Epithelial cell of esophagus (primary cell): ENCODE measurements at regions not wholly inside any gene's neighbourhood (a gene's known extent, or its start where the extent isn't known, plus 50 kb on each side); places are given as distances from the start of the nearest gene placed in this dataset.
"Not testable (repeated sequence)": the region's sequence is repeated elsewhere in the genome, so short reads cannot be mapped to it uniquely, and the experiment has no call there.

ENCODE experiments used
- DNase-seq: peaks from one replicate; pipeline ENCODE4 v3.0.0; 2010; ENCODE audit warnings: low read depth
- H3K4me3 ChIP-seq: 2 replicates; pipeline ENCODE4 v1.5.1; 2011; ENCODE audit warnings: mild to moderate bottlenecking, low read length, control low read depth
- TF ChIP-seq, protein P1 (sequence below): IDR thresholded peaks from 2 replicates; pipeline ENCODE4 v1.5.1; 2011; ENCODE audit warnings: low read depth, mild to moderate bottlenecking, low read length, control low read depth, inconsistent platforms; ENCODE audit not compliant: insufficient read depth; ENCODE audit errors: missing control alignments

- peak; percentile 94 for DNase-seq
- H3K4me3 ChIP-seq, result peak overlapping the region; percentile 64
Measured at GRCh38 chr20:26009402-26010223, 313.0 kb upstream of the ZNF337 start.

- DNase-seq, H3K4me3 ChIP-seq: not testable (repeated sequence)
Measured at GRCh38 chr20:26008026-26008425, 311.4 kb upstream of the ZNF337 start.

DNA sequence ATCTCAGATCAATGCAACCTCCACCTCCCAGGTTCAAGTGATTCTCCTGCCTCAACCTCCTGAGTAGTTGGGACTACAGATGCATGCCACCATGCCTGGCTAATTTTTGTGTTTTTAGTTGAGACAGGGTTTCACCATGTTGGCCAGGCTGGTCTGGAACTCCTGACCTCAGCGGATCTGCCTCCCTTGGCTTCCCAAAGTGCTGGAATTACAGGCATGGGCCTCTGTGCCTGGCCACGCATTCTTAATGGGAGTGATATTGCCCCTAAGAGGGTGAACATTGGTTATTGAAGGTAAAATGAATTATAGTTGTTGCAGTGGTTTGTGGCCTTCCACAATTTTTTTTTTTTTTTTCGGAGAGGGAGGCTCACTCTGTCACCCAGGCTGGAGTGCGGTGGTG lies 309.5 kb upstream of the ZNF337 start:
- H3K4me3 ChIP-seq, DNase-seq: not testable (repeated sequence)

DNA sequence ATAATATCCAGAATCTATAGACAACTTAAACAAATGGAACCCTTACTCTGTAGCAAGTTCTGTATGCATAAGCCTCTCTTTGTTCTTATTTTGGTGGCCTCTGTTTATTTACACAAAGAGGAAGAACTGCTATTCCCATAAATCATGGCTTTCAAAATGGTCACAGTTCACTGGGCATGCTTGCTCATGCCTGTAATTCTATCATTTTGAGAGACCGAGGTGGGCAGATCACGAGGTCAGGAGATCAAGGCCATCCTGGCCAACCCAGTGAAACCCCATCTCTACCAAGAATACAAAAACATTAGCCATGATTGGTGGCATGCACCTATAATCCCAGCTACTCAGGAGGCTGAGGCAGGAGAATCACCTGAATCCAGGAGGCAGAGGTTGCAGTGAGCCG lies 307.3 kb upstream of the ZNF337 start:
- DNase-seq, result not testable (repeated sequence)

GRCh38 chr20:25997367-25998038 lies 300.9 kb upstream of the ZNF337 start:
- not testable (repeated sequence) for H3K4me3 ChIP-seq, DNase-seq

More for the DNA sequence above, 307.3 kb upstream of the ZNF337 start:
- not testable (repeated sequence) for H3K4me3 ChIP-seq

- TF ChIP-seq, protein P1, sequence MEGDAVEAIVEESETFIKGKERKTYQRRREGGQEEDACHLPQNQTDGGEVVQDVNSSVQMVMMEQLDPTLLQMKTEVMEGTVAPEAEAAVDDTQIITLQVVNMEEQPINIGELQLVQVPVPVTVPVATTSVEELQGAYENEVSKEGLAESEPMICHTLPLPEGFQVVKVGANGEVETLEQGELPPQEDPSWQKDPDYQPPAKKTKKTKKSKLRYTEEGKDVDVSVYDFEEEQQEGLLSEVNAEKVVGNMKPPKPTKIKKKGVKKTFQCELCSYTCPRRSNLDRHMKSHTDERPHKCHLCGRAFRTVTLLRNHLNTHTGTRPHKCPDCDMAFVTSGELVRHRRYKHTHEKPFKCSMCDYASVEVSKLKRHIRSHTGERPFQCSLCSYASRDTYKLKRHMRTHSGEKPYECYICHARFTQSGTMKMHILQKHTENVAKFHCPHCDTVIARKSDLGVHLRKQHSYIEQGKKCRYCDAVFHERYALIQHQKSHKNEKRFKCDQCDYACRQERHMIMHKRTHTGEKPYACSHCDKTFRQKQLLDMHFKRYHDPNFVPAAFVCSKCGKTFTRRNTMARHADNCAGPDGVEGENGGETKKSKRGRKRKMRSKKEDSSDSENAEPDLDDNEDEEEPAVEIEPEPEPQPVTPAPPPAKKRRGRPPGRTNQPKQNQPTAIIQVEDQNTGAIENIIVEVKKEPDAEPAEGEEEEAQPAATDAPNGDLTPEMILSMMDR, result no peak
- DNase-seq, result no peak
- H3K4me3 ChIP-seq, result no peak overlapping the region
Measured at GRCh38 chr20:25992146-25992545, 295.5 kb upstream of the ZNF337 start.

DNA sequence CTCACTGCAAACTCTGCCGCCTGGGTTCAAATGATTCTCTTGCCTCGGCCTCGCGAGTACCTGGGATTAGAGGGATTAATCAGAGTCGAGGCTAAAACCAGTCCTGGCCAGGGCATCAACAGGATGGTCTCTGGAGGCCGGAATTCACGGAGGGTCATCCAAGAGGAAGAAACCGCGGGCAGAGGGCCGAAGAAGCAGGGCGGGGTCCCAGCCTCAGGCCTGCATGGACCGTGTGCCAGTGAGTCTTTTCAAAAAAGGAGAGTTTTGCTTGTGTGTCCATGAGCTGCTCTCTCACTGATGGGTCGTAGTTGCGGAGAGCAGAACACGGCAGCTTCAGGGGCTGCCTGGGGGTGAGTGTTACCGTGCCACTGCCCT lies 295.1 kb upstream of the ZNF337 start:
- TF ChIP-seq, protein P1, result no peak
- no peak for DNase-seq
- H3K4me3 ChIP-seq, result no peak overlapping the region

- DNase-seq, result no peak
- TF ChIP-seq, protein P1, result no peak
- no peak overlapping the region for H3K4me3 ChIP-seq
Measured at GRCh38 chr20:25991051-25991755, 294.6 kb upstream of the ZNF337 start.

GRCh38 chr20:25989686-25990085 lies 293.0 kb upstream of the ZNF337 start:
- not testable (repeated sequence) for DNase-seq, H3K4me3 ChIP-seq

DNA sequence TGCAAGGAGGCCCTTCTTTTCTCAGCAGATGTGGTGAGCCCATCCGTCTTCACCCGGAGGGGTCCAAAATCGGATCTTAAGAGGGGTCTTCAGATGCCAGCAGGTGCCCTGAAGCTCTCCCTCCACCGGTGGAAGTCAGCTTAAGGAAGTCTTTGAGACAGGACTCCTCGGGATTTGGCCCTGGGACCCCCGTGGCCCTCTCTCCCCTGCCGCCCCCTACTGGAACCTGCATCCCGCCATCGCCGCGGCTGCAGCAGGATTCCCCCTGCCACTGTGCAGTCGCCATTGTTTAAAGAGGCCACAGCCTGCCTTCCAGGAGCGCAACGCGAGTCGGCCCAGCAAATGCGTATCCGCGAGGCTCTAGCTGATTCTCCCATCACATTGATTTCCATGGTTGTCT lies 292.5 kb upstream of the ZNF337 start:
- no peak for DNase-seq
- H3K4me3 ChIP-seq, result no peak overlapping the region
- TF ChIP-seq, protein P1, result no peak

DNA sequence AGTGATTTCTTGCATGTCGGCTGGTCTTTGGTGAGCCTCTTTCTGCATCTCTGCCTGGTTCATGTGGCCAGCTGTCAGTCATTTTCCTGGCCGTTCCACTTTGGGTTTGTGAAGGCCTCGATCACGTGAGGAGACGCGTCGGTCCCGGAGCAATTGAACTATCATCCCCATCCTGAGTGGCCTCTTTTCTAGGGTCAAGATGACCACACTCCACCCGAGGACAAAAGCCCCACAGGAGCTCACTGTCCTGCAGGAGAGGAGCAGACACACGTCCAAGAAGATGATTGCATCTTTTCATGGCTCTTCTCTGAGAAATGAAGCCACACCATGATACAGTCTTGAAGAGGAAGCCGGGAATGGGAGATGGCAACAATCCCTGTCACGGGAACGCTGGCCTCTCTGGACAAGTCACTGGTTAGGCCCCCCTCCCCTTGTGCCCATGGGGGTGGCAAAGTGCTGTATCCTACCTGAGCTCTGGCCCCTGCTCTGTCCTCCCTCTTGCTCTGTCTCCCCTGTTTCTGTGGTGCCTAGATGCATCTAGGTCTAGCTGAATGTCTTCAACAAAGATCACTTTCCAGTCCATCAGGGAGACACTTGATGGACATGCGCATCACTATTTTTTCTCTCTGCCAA lies 291.4 kb upstream of the ZNF337 start:
- not testable (repeated sequence) for H3K4me3 ChIP-seq, DNase-seq
